Hematopoietic multipotent progenitor cell (in vitro differentiated cells): ENCODE measurements at regions not wholly inside any gene's neighbourhood (a gene's known extent, or its start where the extent isn't known, plus 50 kb on each side); places are given as distances from the start of the nearest gene placed in this dataset.

Experiments
- DNase-seq, 3 donors: peaks; one replicate each; pipeline ENCODE4 v3.0.0-alpha.2; 2011 to 2015; ENCODE audit warnings: low read depth in 2 of 3, low spot score in 2 of 3

- DNase-seq: no peak
Measured at GRCh38 chr15:97815835-97816234, 144.7 kb upstream of the ARRDC4 start.

- no peak for DNase-seq
Measured at GRCh38 chr15:97817276-97817890, 143.1 kb upstream of the ARRDC4 start.

- no peak for DNase-seq
Measured at GRCh38 chr15:97836003-97836402, 124.5 kb upstream of the ARRDC4 start.

- DNase-seq: no peak
Measured at GRCh38 chr15:97837896-97838295, 122.6 kb upstream of the ARRDC4 start.

- no peak for DNase-seq
Measured at GRCh38 chr15:97838606-97839210, 121.8 kb upstream of the ARRDC4 start.

- DNase-seq: no peak
Measured at GRCh38 chr15:97840501-97840900, 120.0 kb upstream of the ARRDC4 start.

GRCh38 chr15:97841558-97841957 is 118.9 kb upstream of the ARRDC4 start:
- no peak for DNase-seq

- no peak for DNase-seq
Measured at GRCh38 chr15:97849183-97849582, 111.3 kb upstream of the ARRDC4 start.

GRCh38 chr15:97858296-97858695 is 102.2 kb upstream of the ARRDC4 start:
- DNase-seq: no peak

DNA sequence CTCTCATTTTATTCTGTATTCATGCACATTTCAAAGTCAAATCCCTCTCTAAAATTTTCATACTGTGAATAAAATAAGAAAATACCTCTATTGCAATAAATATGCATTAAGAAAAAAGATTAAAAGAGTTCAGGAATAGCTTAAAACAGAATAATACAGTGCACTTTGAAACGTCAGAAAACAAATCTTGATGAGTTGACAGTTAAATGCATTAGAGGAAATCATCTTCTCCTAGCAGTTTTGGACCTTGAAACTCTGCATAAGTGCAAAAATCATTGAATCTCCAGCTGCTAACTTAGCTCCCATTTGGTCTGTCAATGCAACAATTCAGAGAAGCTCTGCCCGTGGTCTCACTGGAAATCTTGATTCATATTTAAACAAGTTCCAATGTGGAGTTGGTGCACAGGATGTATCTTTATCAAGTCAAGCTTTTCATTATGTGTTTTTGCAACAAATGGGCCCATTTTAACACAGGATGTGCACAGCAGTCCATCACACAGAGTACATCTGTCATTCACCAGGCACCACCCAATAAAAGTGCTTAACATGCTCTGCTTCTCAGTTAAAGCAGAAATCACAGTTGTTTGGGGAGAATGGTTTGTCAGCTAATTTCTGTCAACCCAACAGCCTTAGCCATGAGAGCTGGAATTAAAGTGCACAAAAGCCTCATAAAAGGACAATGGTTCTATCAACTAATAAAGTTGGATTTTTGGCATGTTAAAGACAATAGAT is 98.8 kb upstream of the ARRDC4 start:
- DNase-seq: no peak

DNA sequence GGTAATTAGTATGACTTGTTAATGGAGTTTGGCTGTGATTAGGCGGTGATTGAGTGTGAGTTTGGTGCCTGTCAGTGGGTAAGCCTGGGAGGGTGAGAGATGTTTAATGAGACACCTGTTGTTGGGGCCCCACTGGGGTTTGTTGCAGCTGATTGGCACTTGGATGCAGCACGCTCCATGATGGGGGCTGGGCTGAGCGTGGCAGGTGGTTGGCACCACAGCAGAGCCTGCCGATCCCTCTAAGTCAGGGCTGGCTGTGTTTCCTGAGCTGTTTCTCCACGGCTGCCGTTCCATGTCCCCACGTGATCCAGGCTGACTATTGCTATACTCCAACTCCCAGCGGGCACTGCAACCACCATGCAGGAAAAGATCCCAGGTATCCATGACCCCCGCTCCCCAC is 93.5 kb upstream of the ARRDC4 start:
- no peak for DNase-seq

GRCh38 chr15:97867870-97868269 is 92.6 kb upstream of the ARRDC4 start:
- no peak for DNase-seq

GRCh38 chr15:97868981-97869380 is 91.5 kb upstream of the ARRDC4 start:
- DNase-seq: no peak

- DNase-seq: no peak
Measured at GRCh38 chr15:97870771-97871170, 89.7 kb upstream of the ARRDC4 start.

DNA sequence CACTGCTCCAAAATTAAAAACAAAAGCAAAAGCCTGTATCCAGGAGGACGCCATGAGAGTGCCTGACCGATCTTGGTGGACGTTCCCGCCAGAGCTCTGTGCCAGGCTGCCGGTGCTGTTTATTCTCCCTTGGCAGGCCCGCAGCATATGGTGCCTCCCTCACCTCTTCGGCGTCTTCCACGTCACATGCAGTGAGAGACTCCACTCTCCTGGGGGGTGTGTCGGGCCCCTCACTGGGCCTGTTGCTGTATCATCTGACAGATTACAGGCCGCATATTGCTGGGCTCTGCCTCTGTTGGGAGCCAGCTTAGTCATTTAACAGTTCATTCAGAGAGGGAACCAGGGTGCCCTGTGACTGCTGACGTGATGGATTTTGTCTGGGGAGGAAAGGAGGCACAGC is 86.4 kb upstream of the ARRDC4 start:
- DNase-seq: no peak

DNA sequence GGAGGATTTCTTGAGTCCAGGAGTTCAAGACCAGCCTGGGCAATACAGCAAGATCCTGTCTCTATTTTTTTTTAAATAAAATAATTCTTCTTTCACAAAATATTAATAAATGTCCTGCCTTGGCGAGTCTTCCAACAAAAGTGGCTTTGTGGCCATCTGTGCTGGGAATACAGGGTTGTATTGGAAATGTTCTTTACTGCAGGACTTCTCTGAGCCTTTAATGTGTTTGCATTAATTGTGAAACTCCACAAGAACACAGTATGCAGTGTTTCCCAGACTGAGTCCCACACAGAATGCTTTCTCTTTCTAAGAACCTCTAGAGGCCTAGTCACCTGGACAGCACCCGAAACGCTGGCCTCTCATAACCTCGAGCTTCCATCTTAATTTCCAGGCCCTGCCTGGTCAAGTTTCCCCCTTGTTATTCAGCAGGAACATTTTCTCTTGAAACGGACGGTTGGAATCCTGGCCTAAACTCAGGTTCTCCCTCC is 85.4 kb upstream of the ARRDC4 start:
- no peak for DNase-seq

GRCh38 chr15:97875513-97876280 is 84.8 kb upstream of the ARRDC4 start:
- DNase-seq: peak in 1 of 3 donors; percentile 37

- DNase-seq: no peak
Measured at GRCh38 chr15:97876281-97876675, 84.2 kb upstream of the ARRDC4 start.

- no peak for DNase-seq
Measured at GRCh38 chr15:97881346-97881965, 79.0 kb upstream of the ARRDC4 start.

DNA sequence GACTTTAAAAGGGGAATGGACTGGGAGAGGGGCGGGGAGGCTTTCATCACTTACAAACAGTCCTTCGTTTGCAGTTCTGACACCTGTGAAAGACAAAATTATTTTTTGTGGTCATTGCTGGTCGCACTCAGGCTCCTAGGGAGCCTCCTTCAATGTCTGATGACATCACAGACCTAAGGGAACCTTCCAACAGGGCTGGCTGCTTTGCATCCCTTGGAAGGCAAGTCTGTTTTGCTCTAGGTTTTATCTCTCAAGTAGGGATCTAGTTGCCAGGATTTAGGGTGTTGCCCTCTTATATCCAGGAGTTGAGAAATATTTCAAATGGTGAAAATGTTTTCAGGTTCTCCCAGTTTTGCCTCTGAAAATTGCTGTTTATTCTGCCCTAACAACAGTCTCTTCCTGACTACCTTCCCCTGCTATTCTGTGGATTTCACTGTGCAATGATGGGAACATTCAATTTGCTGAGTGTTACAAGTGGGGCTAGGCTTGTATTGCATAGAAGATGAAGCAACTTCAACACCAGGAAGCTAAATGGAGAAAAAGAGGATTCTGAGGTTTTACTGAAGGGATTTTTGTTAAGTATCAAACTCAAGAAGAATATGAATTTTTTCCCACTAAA is 75.9 kb upstream of the ARRDC4 start:
- DNase-seq: no peak
